IMR-90 (cell line): ENCODE measurements at regions not wholly inside any gene's neighbourhood (a gene's known extent, or its start where the extent isn't known, plus 50 kb on each side); places are given as distances from the start of the nearest gene placed in this dataset.

Source experiments
- ATAC-seq: fragments of 200-7000 bp; cut with Tn5 transposase; 2 replicates; pipeline ENCODE4 v1.9.1; 2020; ENCODE audit warnings: low read depth, mild to moderate bottlenecking, moderate library complexity
- BruUV-seq: library from RNA; stranded (reverse); fragments of 400-500 nt; replicated peaks from 2 replicates; lab custom pipeline; 2021; lab: Mats Ljungman, UMichigan
- CTCF ChIA-PET: fragments of 300-600 bp; formaldehyde crosslinking; extraction: SDS; loops from one replicate; lab custom pipeline; 2021; ENCODE audit warnings: antibody characterized with exemption; lab: Yijun Ruan, JAX
- POLR2A ChIA-PET: fragments of 300-600 bp; sonication (Branson Sonifier 250); formaldehyde crosslinking; loops from one replicate; lab custom pipeline; 2022; ENCODE audit warnings: antibody characterized with exemption; ENCODE audit not compliant: unreplicated experiment; lab: Charles Lee
- DNase-seq: peaks from one replicate; pipeline ENCODE4 v3.0.0; 2013
- H2AFZ ChIP-seq: replicated peaks from 2 replicates; pipeline ENCODE3; 2013; ENCODE audit warnings: low read length, mild to moderate bottlenecking; ENCODE audit not compliant: poor library complexity
- H2AK5ac ChIP-seq: 2 replicates; pipeline ENCODE4 v1.6.1; 2013; ENCODE audit warnings: low read depth, low read length, inconsistent platforms
- H2AK9ac ChIP-seq: replicated peaks from 2 replicates; pipeline ENCODE3; 2013; ENCODE audit warnings: mild to moderate bottlenecking, low read depth, low read length, moderate library complexity; ENCODE audit not compliant: poor library complexity
- H2BK120ac ChIP-seq: 2 replicates; pipeline ENCODE4 v1.6.1; 2013; ENCODE audit warnings: low read depth, low read length, inconsistent platforms
- H2BK15ac ChIP-seq: 3 replicates; pipeline ENCODE4 v1.6.1; 2013; ENCODE audit warnings: low read depth, low read length, inconsistent platforms
- H2BK20ac ChIP-seq: 2 replicates; pipeline ENCODE4 v1.6.1; 2013; ENCODE audit warnings: low read depth, mild to moderate bottlenecking, inconsistent platforms, low read length, moderate library complexity
- H2BK5ac ChIP-seq: 2 replicates; pipeline ENCODE4 v1.6.1; 2013; ENCODE audit warnings: mild to moderate bottlenecking, low read depth, low read length, inconsistent platforms; ENCODE audit not compliant: poor library complexity, severe bottlenecking
- H3K14ac ChIP-seq: replicated peaks from 2 replicates; pipeline ENCODE4 v1.6.1; 2013; ENCODE audit warnings: low read depth, low read length, inconsistent platforms
- H3K18ac ChIP-seq: 2 replicates; pipeline ENCODE4 v1.6.1; 2013; ENCODE audit warnings: low read depth, low read length, control low read depth
- H3K23ac ChIP-seq: 2 replicates; pipeline ENCODE4 v1.6.1; 2013; ENCODE audit warnings: low read depth, low read length, inconsistent platforms
- H3K27ac ChIP-seq: 2 replicates; pipeline ENCODE4 v1.5.1; 2013; ENCODE audit warnings: mild to moderate bottlenecking, control low read depth, low read length; ENCODE audit not compliant: insufficient read depth
- H3K27me3 ChIP-seq: 2 replicates; pipeline ENCODE4 v1.6.1; 2013; ENCODE audit warnings: low read length; ENCODE audit not compliant: control insufficient read depth, insufficient read depth
- H3K36me3 ChIP-seq: 2 replicates; pipeline ENCODE4 v1.6.1; 2013; ENCODE audit warnings: low read length, mixed read lengths; ENCODE audit not compliant: control insufficient read depth, insufficient read depth
- H3K4ac ChIP-seq: 2 replicates; pipeline ENCODE4 v1.6.1; 2013; ENCODE audit warnings: low read depth, low read length, inconsistent platforms
- H3K4me1 ChIP-seq: 2 replicates; pipeline ENCODE4 v1.6.1; 2013; ENCODE audit warnings: low read length, mixed read lengths; ENCODE audit not compliant: control insufficient read depth, insufficient read depth
- H3K4me2 ChIP-seq: 2 replicates; pipeline ENCODE4 v1.6.1; 2013; ENCODE audit warnings: low read depth, mild to moderate bottlenecking, control low read depth, low read length, moderate library complexity
- H3K4me3 ChIP-seq: 2 replicates; pipeline ENCODE4 v1.5.1; 2013; ENCODE audit warnings: low read depth, mild to moderate bottlenecking, control low read depth, low read length, moderate library complexity; ENCODE audit not compliant: insufficient read depth
- H3K56ac ChIP-seq: 2 replicates; pipeline ENCODE4 v1.6.1; 2013; ENCODE audit warnings: low read length, inconsistent platforms; ENCODE audit not compliant: insufficient read depth; ENCODE audit errors: extremely low read depth
- H3K79me1 ChIP-seq, 2 experiments: 2 replicates each; pipeline ENCODE4 v1.6.1; 2013; ENCODE audit warnings: low read length in 2 of 2, inconsistent platforms in 1 of 2, low read depth in 1 of 2
- H3K9ac ChIP-seq: 2 replicates; pipeline ENCODE4 v1.6.1; 2013; ENCODE audit warnings: low read depth, low read length, control low read depth
- H3K9me1 ChIP-seq: 2 replicates; pipeline ENCODE4 v1.6.1; 2013; ENCODE audit warnings: low read length, inconsistent platforms; ENCODE audit not compliant: insufficient read depth
- H3K9me3 ChIP-seq: 2 replicates; pipeline ENCODE4 v1.6.1; 2013; ENCODE audit warnings: low read length; ENCODE audit not compliant: control insufficient read depth, insufficient read depth
- H4K20me1 ChIP-seq: 2 replicates; pipeline ENCODE4 v1.6.1; 2013; ENCODE audit warnings: low read length, inconsistent platforms; ENCODE audit not compliant: insufficient read depth
- H4K5ac ChIP-seq: 2 replicates; pipeline ENCODE4 v1.6.1; 2013; ENCODE audit warnings: mild to moderate bottlenecking, low read depth, low read length, control low read depth
- H4K8ac ChIP-seq, 2 experiments: 2 replicates each; pipeline ENCODE4 v1.6.1; 2013; ENCODE audit warnings: low read depth in 2 of 2, low read length in 2 of 2, control low read depth in 1 of 2, inconsistent platforms in 1 of 2
- H4K91ac ChIP-seq: 2 replicates; pipeline ENCODE4 v1.6.1; 2013; ENCODE audit warnings: low read depth, low read length, inconsistent platforms; ENCODE audit not compliant: insufficient read depth
- CEBPB ChIP-seq: IDR thresholded peaks from 2 replicates; pipeline ENCODE4 v1.6.1; 2012; ENCODE audit warnings: low read depth, low read length, improper control_type of control experiment
- RFX5 ChIP-seq: IDR thresholded peaks from 2 replicates; pipeline ENCODE4 v1.8.0; 2012; ENCODE audit warnings: low read depth, mild to moderate bottlenecking, low read length, moderate library complexity
- WGBS, 2 experiments: methylation state at CpG; one replicate each; pipeline versions ENCODE4 v1.1.5 to v1.1.7; 2013; ENCODE audit warnings: missing lambda C conversion rate in 2 of 2; ENCODE audit not compliant: insufficient read length in 1 of 2; ENCODE audit errors: extremely low coverage in 2 of 2; 5-methylcytosine and 5-hydroxymethylcytosine counted together
- dilution Hi-C: fragments of 300-500 bp; cut with HindIII; formaldehyde crosslinking; loops from one replicate; pipeline ENCODE4 v1.14.3; 2018; ENCODE audit warnings: low sequenced_read_pairs; ENCODE audit not compliant: unreplicated experiment
- in situ Hi-C: fragments of 300-500 bp; cut with MboI; formaldehyde crosslinking; loops from 3 replicates; pipeline ENCODE4 v1.14.3; 2019; ENCODE audit warnings: low sequenced_read_pairs, inconsistent platforms, mixed read lengths
- intact Hi-C: fragments of 100-400 bp; cut with micrococcal nuclease; formaldehyde crosslinking; loops from 2 replicates; pipeline ENCODE4 v1.10.0; 2022

GRCh38 chr14:96635850-96636249 is 133.7 kb downstream of the PAPOLA start:
- H3K14ac ChIP-seq, result no peak overlapping the region
- H3K4me1 ChIP-seq, result no peaks in the 10 kb centered on the region
- dilution Hi-C loops, result no loop called here
- H3K36me3 ChIP-seq, result no peaks in the 10 kb centered on the region
- H3K4me2 ChIP-seq, result no peak overlapping the region
- no peak overlapping the region for H3K9ac ChIP-seq
- no peak overlapping the region for H2BK5ac ChIP-seq
- H3K9me3 ChIP-seq, result no peaks in the 10 kb centered on the region
- intact Hi-C loops, result no loop called here
- no peak overlapping the region for H4K5ac ChIP-seq
- 73% methylated on average over 4 of the region's 11 CpGs; no CpG with 5 or more reads in 1 of the 2 experiments for WGBS, 2 experiments
- no peak overlapping the region for H2BK20ac ChIP-seq
- no peak overlapping the region for H2BK120ac ChIP-seq
- no peak overlapping the region for H4K8ac ChIP-seq
- CTCF ChIA-PET, result no interaction called here
- TF ChIP-seq CEBPB (no peak), RFX5 (no peak)
- no peak overlapping the region for H2AK5ac ChIP-seq
- H3K4ac ChIP-seq, result no peak overlapping the region
- no peaks in the 10 kb centered on the region for H3K79me1 ChIP-seq
- H2AK9ac ChIP-seq, result no peak overlapping the region
- H2AFZ ChIP-seq, result no peak overlapping the region
- no peak overlapping the region for H3K23ac ChIP-seq
- no peak overlapping the region for H3K56ac ChIP-seq
- no TSS peak for BruUV-seq
- no peak overlapping the region for H2BK15ac ChIP-seq
- in situ Hi-C loops, result no loop called here
- no peak for ATAC-seq
- no peaks in the 10 kb centered on the region for H3K9me1 ChIP-seq
- no peak for DNase-seq
- no peak overlapping the region for H3K27ac ChIP-seq
- no peak overlapping the region for H4K91ac ChIP-seq
- no peak overlapping the region for H3K18ac ChIP-seq
- POLR2A ChIA-PET, result no interaction called here
- H4K20me1 ChIP-seq, result no peaks in the 10 kb centered on the region
- H3K4me3 ChIP-seq, result no peak overlapping the region
- H3K27me3 ChIP-seq, result no peaks in the 10 kb centered on the region
